Neural cell (in vitro differentiated cells): ENCODE measurements at regions not wholly inside any gene's neighbourhood (a gene's known extent, or its start where the extent isn't known, plus 50 kb on each side); places are given as distances from the start of the nearest gene placed in this dataset.

Experiments
- H2AFZ ChIP-seq: fragments of 200-600, 300-800 bp; sonication (generic), shearing (Covaris generic); 2 replicates; pipeline ENCODE4 v1.6.0; 2014; ENCODE audit warnings: low read depth, mild to moderate bottlenecking, antibody characterized with exemption, low read length, moderate library complexity
- H3F3A ChIP-seq: fragments of 200-600 bp; shearing (Covaris generic); 2 replicates; pipeline ENCODE4 v1.6.1; 2016; ENCODE audit warnings: mild to moderate bottlenecking, moderate library complexity, mixed read lengths, antibody characterized with exemption, low read length; ENCODE audit not compliant: insufficient read depth, poor library complexity, severe bottlenecking
- H3K27ac ChIP-seq: fragments of 200-600, 300-800 bp; sonication (generic), shearing (Covaris generic); 2 replicates; pipeline ENCODE4 v1.5.1; 2014; ENCODE audit warnings: mild to moderate bottlenecking, low read length, moderate library complexity
- H3K27me3 ChIP-seq: fragments of 300-800, 200-600 bp; sonication (generic), shearing (Covaris generic); 2 replicates; pipeline ENCODE4 v1.6.0; 2014; ENCODE audit warnings: mild to moderate bottlenecking, low read depth, low read length, moderate library complexity; ENCODE audit not compliant: insufficient read depth
- H3K36me3 ChIP-seq: fragments of 300-800, 200-600 bp; sonication (generic), shearing (Covaris generic); 2 replicates; pipeline ENCODE4 v1.5.1; 2014; ENCODE audit warnings: mild to moderate bottlenecking, antibody characterized with exemption, low read length, moderate library complexity; ENCODE audit not compliant: insufficient read depth
- H3K4me2 ChIP-seq: fragments of 300-800, 200-600 bp; sonication (generic), shearing (Covaris generic); 2 replicates; pipeline ENCODE4 v1.6.0; 2014; ENCODE audit warnings: mild to moderate bottlenecking, low read length
- H3K4me3 ChIP-seq: fragments of 300-800, 200-600 bp; sonication (generic), shearing (Covaris generic); 2 replicates; pipeline ENCODE4 v1.5.1; 2014; ENCODE audit warnings: mild to moderate bottlenecking, low read length, moderate library complexity
- H3K79me2 ChIP-seq: fragments of 200-600 bp; shearing (Covaris generic); replicated peaks from 2 replicates; pipeline ENCODE4 v1.6.0; 2014; ENCODE audit warnings: mild to moderate bottlenecking, low read length, moderate library complexity; ENCODE audit not compliant: insufficient read depth
- H3K9ac ChIP-seq: fragments of 300-800, 200-600 bp; sonication (generic), shearing (Covaris generic); 2 replicates; pipeline ENCODE4 v1.6.1; 2016; ENCODE audit warnings: mild to moderate bottlenecking, low read length, mixed read lengths
- H3K9me2 ChIP-seq: fragments of 200-600 bp; shearing (Covaris generic); 2 replicates; pipeline ENCODE4 v1.6.1; 2016; ENCODE audit warnings: mild to moderate bottlenecking, low read length, mixed read lengths; ENCODE audit not compliant: insufficient read depth
- H3K9me3 ChIP-seq: fragments of 200-600, 300-800 bp; sonication (generic), shearing (Covaris generic); 2 replicates; pipeline ENCODE4 v1.6.1; 2016; ENCODE audit warnings: mild to moderate bottlenecking, mixed run types, low read length, moderate library complexity, mixed read lengths
- H4K20me1 ChIP-seq: fragments of 200-600 bp; shearing (Covaris generic); 2 replicates; pipeline ENCODE4 v1.6.1; 2016; ENCODE audit warnings: mild to moderate bottlenecking, mixed run types; ENCODE audit not compliant: insufficient read depth
- CTCF ChIP-seq: fragments of 450-650 bp; IDR thresholded peaks from 2 replicates; pipeline ENCODE4 v1.5.1; 2014; ENCODE audit warnings: antibody characterized with exemption, mild to moderate bottlenecking, moderate library complexity; ENCODE audit not compliant: poor library complexity, severe bottlenecking
- EP300 ChIP-seq: fragments of 450-650 bp; conservative IDR thresholded peaks from 2 replicates; pipeline ENCODE4 v1.6.1; 2014; ENCODE audit warnings: antibody characterized with exemption, mild to moderate bottlenecking, moderate library complexity; ENCODE audit not compliant: poor library complexity, severe bottlenecking
- EZH2 ChIP-seq: fragments of 200-600, 300-800 bp; shearing (Covaris generic), sonication (generic); IDR thresholded peaks from 2 replicates; pipeline ENCODE4 v1.6.1; 2014; ENCODE audit warnings: antibody characterized with exemption, low read length, borderline replicate concordance, mild to moderate bottlenecking; ENCODE audit not compliant: insufficient read depth, poor library complexity, severe bottlenecking
- MXI1 ChIP-seq: fragments of 450-650 bp; conservative IDR thresholded peaks from 2 replicates; pipeline ENCODE4 v1.6.1; 2014; ENCODE audit warnings: antibody characterized with exemption, mild to moderate bottlenecking; ENCODE audit not compliant: poor library complexity, severe bottlenecking
- POLR2AphosphoS5 ChIP-seq: IDR thresholded peaks from 2 replicates; pipeline ENCODE4 v1.6.1; 2012
- RAD21 ChIP-seq: fragments of 450-650 bp; conservative IDR thresholded peaks from 2 replicates; pipeline ENCODE4 v1.6.1; 2014; ENCODE audit warnings: antibody characterized with exemption, mild to moderate bottlenecking, moderate library complexity
- REST ChIP-seq: IDR thresholded peaks from 2 replicates; pipeline ENCODE4 v1.6.1; 2012; ENCODE audit warnings: borderline replicate concordance
- SMC3 ChIP-seq: fragments of 450-650 bp; conservative IDR thresholded peaks from 2 replicates; pipeline ENCODE4 v1.6.1; 2014; ENCODE audit warnings: antibody characterized with exemption, mild to moderate bottlenecking, moderate library complexity; ENCODE audit not compliant: poor library complexity
- TAF1 ChIP-seq: IDR thresholded peaks from 2 replicates; pipeline ENCODE4 v1.6.1; 2012; ENCODE audit warnings: low read depth

- Histone ChIP-seq H3K4me3 (no peak overlapping the region), H3K79me2 (no peaks in the 10 kb centered on the region), H3K9ac (no peak overlapping the region), H3K27ac (no peak overlapping the region), H2AFZ (peak overlapping the region; percentile 3), H4K20me1 (no peaks in the 10 kb centered on the region), H3K9me2 (no peaks in the 10 kb centered on the region), H3K36me3 (no peaks in the 10 kb centered on the region), H3K4me2 (no peak overlapping the region), H3K27me3 (no peaks in the 10 kb centered on the region), H3K9me3 (no peaks in the 10 kb centered on the region), H3F3A (no peaks in the 10 kb centered on the region)
- peak; percentile 86 for TF ChIP-seq CTCF
- TF ChIP-seq SMC3: peak; percentile 87
- TF ChIP-seq REST: no peak
- peak; percentile 20 for TF ChIP-seq EP300
- TF ChIP-seq POLR2AphosphoS5: peak; percentile 33
- peak; percentile 85 for TF ChIP-seq RAD21
- no peak for TF ChIP-seq TAF1
- no peak for TF ChIP-seq EZH2
- TF ChIP-seq MXI1: no peak
These were observed 292.5 kb downstream of the PARP8 start for GRCh38 chr5:50958852-50959457.

- H2AFZ ChIP-seq: peak overlapping the region; percentile 3
These were observed 296.8 kb downstream of the PARP8 start for GRCh38 chr5:50962934-50963872.

More at GRCh38 chr5:50962934-50963872, 296.8 kb downstream of the PARP8 start:
- no peaks in the 10 kb centered on the region for H3K36me3 ChIP-seq
- peak overlapping the region; percentile 63 for H3K27ac ChIP-seq
- H3K79me2 ChIP-seq: peaks cover 28% of the 10 kb centered on the region
- TF ChIP-seq TAF1 (no peak), SMC3 (peak; percentile 100), EP300 (peak; percentile 56), CTCF (peak; percentile 100), REST (no peak), MXI1 (peak; percentile 44), RAD21 (peak; percentile 100), POLR2AphosphoS5 (peak; percentile 14), EZH2 (no peak)
- no peaks in the 10 kb centered on the region for H3K9me2 ChIP-seq
- no peaks in the 10 kb centered on the region for H3K9me3 ChIP-seq
- H3K4me2 ChIP-seq: peak overlapping the region; percentile 68
- no peaks in the 10 kb centered on the region for H4K20me1 ChIP-seq
- H3K9ac ChIP-seq: peak overlapping the region; percentile 58
- no peaks in the 10 kb centered on the region for H3F3A ChIP-seq
- peaks cover 7% of the 10 kb centered on the region for H3K27me3 ChIP-seq
- H3K4me3 ChIP-seq: peak overlapping the region; percentile 60
